Naive thymus-derived CD4-positive, alpha-beta T cell (primary cell): ENCODE measurements at regions not wholly inside any gene's neighbourhood (a gene's known extent, or its start where the extent isn't known, plus 50 kb on each side); places are given as distances from the start of the nearest gene placed in this dataset.

Experiments
- ATAC-seq: fragments of 150-1000 bp; cut with Tn5 transposase; 2 replicates; pipeline ENCODE4 v1.10.0; 2021; ENCODE audit warnings: mild to moderate bottlenecking, moderate library complexity
- CTCF ChIA-PET: fragments of 350-600 bp; sonication (Branson Sonifier 250); formaldehyde crosslinking; loops from one replicate; lab custom pipeline; 2021; ENCODE audit warnings: antibody characterized with exemption; lab: Charles Lee
- POLR2A ChIA-PET: fragments of 350-600 bp; sonication (Branson Sonifier 250); formaldehyde crosslinking; loops from one replicate; lab custom pipeline; 2021; ENCODE audit warnings: antibody characterized with exemption, inconsistent platforms; lab: Charles Lee
- DNase-seq, 9 donors: peaks; one replicate each; pipeline versions ENCODE4 v3.0.0 to v3.0.0-alpha.2; 2020 to 2022; ENCODE audit warnings: mixed read lengths in 1 of 9
- H3K27ac ChIP-seq: one replicate; pipeline ENCODE4 v1.7.0; 2013; ENCODE audit warnings: mild to moderate bottlenecking, low read depth, low read length, moderate library complexity
- H3K27me3 ChIP-seq, 2 donors: one replicate each; pipeline ENCODE4 v1.7.0; 2013; ENCODE audit warnings: low read length in 2 of 2, mild to moderate bottlenecking in 2 of 2, moderate library complexity in 2 of 2; ENCODE audit not compliant: control insufficient read depth in 2 of 2, insufficient read depth in 2 of 2
- H3K36me3 ChIP-seq, 3 experiments: 1 replicate in 2 of 3; 2 replicates in 1 of 3; pipeline ENCODE4 v1.7.0; 2013; ENCODE audit warnings: low read length in 3 of 3, mild to moderate bottlenecking in 3 of 3, moderate library complexity in 1 of 3; ENCODE audit not compliant: insufficient read depth in 3 of 3, control insufficient read depth in 2 of 3
- H3K4me1 ChIP-seq, 2 donors: one replicate each; pipeline ENCODE4 v1.7.0; 2013; ENCODE audit warnings: low read length in 2 of 2, mild to moderate bottlenecking in 2 of 2, moderate library complexity in 1 of 2; ENCODE audit not compliant: control insufficient read depth in 2 of 2, insufficient read depth in 2 of 2
- H3K4me3 ChIP-seq: 2 replicates; pipeline ENCODE4 v1.7.0; 2013; ENCODE audit warnings: mild to moderate bottlenecking, low read length
- H3K9me3 ChIP-seq, 3 experiments: 1 replicate in 2 of 3; 2 replicates in 1 of 3; pipeline ENCODE4 v1.7.0; 2013; ENCODE audit warnings: low read length in 3 of 3; ENCODE audit not compliant: control insufficient read depth in 2 of 3
- H3K27ac Mint-ChIP-seq, 9 donors: one replicate each; pipeline ENCODE4 v1.8.0; 2020 to 2022; ENCODE audit warnings: mixed read lengths in 9 of 9, mild to moderate bottlenecking in 8 of 9, moderate library complexity in 5 of 9, inconsistent platforms in 2 of 9
- H3K27me3 Mint-ChIP-seq, 5 donors: one replicate each; pipeline ENCODE4 v1.8.0; 2021 to 2022; ENCODE audit warnings: mixed read lengths in 5 of 5, mild to moderate bottlenecking in 1 of 5
- H3K36me3 Mint-ChIP-seq, 5 donors: one replicate each; pipeline ENCODE4 v1.8.0; 2020 to 2022; ENCODE audit warnings: mixed read lengths in 5 of 5, mild to moderate bottlenecking in 3 of 5, inconsistent platforms in 1 of 5
- H3K4me1 Mint-ChIP-seq, 7 donors: one replicate each; pipeline ENCODE4 v1.8.0; 2020 to 2022; ENCODE audit warnings: mixed read lengths in 7 of 7, mild to moderate bottlenecking in 3 of 7, inconsistent platforms in 1 of 7
- H3K4me3 Mint-ChIP-seq, 10 donors: one replicate each; pipeline ENCODE4 v1.8.0; 2020 to 2022; ENCODE audit warnings: mild to moderate bottlenecking in 10 of 10, mixed read lengths in 10 of 10, moderate library complexity in 6 of 10, inconsistent platforms in 2 of 10
- H3K9me3 Mint-ChIP-seq, 11 donors: one replicate each; pipeline ENCODE4 v1.8.0; 2020 to 2022; ENCODE audit warnings: mixed read lengths in 11 of 11, mild to moderate bottlenecking in 4 of 11, inconsistent platforms in 1 of 11, moderate library complexity in 1 of 11
- intact Hi-C, 2 donors: fragments of 100-400 bp; cut with micrococcal nuclease; formaldehyde crosslinking; loops; one replicate each; pipeline ENCODE4 v1.15.1; 2023

DNA sequence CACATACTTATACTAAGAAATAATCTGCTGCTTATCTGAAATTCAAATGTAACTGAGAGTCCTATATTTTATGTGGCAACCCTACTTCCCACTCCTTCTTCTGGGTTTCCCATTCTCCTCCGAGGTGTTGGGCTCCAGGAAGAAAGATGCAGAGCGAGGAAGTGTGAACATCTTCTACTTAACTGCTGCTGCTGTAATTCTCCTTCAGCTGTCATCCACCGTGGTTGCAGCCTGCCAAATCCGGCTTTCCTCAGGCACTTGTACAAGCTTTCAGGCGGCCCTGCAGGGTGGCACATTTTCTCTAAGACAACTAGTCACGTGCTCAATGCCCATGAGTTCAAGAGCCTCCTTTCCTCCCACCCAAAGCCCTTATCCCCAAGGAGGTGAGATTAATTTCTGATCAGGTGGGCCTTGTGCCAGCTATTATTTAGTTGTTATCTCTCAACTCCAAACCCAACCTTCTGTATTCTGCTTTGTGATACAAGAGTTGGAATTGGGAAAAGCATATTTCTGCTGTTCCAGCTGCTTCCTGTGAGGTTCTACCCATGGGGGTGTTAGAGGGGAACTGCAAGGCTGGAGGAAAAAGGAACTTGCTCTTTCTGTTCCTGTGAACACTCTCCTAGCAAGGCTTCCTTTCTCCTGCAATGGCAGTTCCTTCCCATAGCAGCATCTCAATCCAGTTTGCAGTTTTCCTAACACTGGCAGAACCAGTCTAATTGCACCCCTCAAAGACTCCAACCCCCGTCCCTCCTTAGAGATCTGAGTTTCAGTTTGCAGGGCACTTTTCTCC lies 67.6 kb upstream of the RBBP6 start:
- Histone ChIP-seq H3K4me3 (no peak overlapping the region), H3K27me3 (no peaks in the 10 kb centered on the region), H3K9me3 (peaks cover 0 to 13% (median 0%) of the 10 kb centered on the region in 3 experiments), H3K36me3 (no peaks in the 10 kb centered on the region), H3K27ac (no peak overlapping the region), H3K4me1 (no peaks in the 10 kb centered on the region)
- Mint-ChIP-seq H3K27me3 (peaks cover 0 to 47% (median 25%) of the 10 kb centered on the region in 5 donors), H3K36me3 (peaks cover 0 to 4% (median 0%) of the 10 kb centered on the region in 5 donors), H3K4me3 (no peak overlapping the region), H3K9me3 (peaks cover 6 to 33% (median 17%) of the 10 kb centered on the region in 11 donors), H3K27ac (no peak overlapping the region), H3K4me1 (no peaks in the 10 kb centered on the region)
- ChIA-PET CTCF (no interaction called here), POLR2A (no interaction called here)
- intact Hi-C loops: no loop called here
- ATAC-seq (no peak), DNase-seq (no peak)

GRCh38 chr16:24477492-24477891 lies 61.9 kb upstream of the RBBP6 start:
- Histone ChIP-seq H3K36me3 (no peaks in the 10 kb centered on the region), H3K4me3 (no peak overlapping the region), H3K27ac (no peak overlapping the region), H3K9me3 (peaks cover 0 to 13% (median 0%) of the 10 kb centered on the region in 3 experiments), H3K27me3 (no peaks in the 10 kb centered on the region), H3K4me1 (no peaks in the 10 kb centered on the region)
- H3K36me3 Mint-ChIP-seq: peaks cover 0 to 6% (median 0%) of the 10 kb centered on the region in 5 donors
- no peaks in the 10 kb centered on the region for H3K4me1 Mint-ChIP-seq
- ATAC-seq (no peak), DNase-seq (no peak)
- CTCF ChIA-PET: no interaction called here
- H3K27ac Mint-ChIP-seq: no peak overlapping the region
- H3K27me3 Mint-ChIP-seq: peaks cover 0 to 46% (median 30%) of the 10 kb centered on the region in 5 donors
- H3K4me3 Mint-ChIP-seq: no peak overlapping the region
- peaks cover 8 to 31% (median 17%) of the 10 kb centered on the region in 11 donors for H3K9me3 Mint-ChIP-seq
- POLR2A ChIA-PET: no interaction called here
- intact Hi-C loops: no loop called here

- Histone ChIP-seq H3K27ac (no peak overlapping the region), H3K36me3 (no peaks in the 10 kb centered on the region), H3K4me1 (no peaks in the 10 kb centered on the region), H3K4me3 (no peak overlapping the region), H3K27me3 (no peaks in the 10 kb centered on the region), H3K9me3 (peaks cover 0 to 13% (median 0%) of the 10 kb centered on the region in 3 experiments)
- CTCF ChIA-PET: no interaction called here
- POLR2A ChIA-PET: no interaction called here
- Mint-ChIP-seq H3K9me3 (peaks cover 9 to 25% (median 16%) of the 10 kb centered on the region in 11 donors), H3K36me3 (peaks cover 0 to 6% (median 0%) of the 10 kb centered on the region in 5 donors), H3K27ac (no peak overlapping the region), H3K4me1 (no peaks in the 10 kb centered on the region), H3K4me3 (no peak overlapping the region), H3K27me3 (peaks cover 0 to 49% (median 29%) of the 10 kb centered on the region in 5 donors)
- no peak for DNase-seq
- no peak for ATAC-seq
- intact Hi-C loops: no loop called here
Observed at GRCh38 chr16:24478401-24478800, 61.0 kb upstream of the RBBP6 start.

DNA sequence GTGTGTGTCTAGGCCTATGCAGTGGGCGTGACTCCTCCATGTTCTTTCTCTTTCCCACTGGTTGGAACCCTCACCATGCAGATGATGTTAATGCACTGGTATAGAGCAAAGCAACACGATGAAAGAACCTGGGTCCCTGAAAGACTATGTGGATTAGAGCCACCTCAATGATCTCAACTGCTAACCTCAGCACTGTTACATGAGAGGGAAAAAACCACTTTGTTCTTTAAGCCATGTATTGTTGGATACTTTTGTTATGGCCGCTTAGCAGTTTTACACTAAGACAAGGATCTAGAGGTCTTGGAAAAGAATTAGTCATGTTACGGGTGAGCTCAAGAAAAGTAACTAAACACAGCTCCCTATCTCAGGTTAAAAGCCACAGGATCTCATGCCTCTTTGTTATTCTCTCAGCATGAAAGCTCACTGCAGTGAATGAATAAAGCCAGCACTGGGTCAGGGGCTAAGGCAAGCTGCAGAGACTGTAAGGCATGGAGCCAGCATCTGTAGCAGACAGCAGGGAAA lies 56.6 kb upstream of the RBBP6 start:
- Mint-ChIP-seq H3K4me1 (no peaks in the 10 kb centered on the region), H3K27ac (no peak overlapping the region), H3K4me3 (no peak overlapping the region), H3K9me3 (peaks cover 0 to 4% (median under 1%) of the 10 kb centered on the region in 11 donors), H3K27me3 (peaks cover 0 to 32% (median 15%) of the 10 kb centered on the region in 5 donors), H3K36me3 (peaks cover 0 to 3% (median 0%) of the 10 kb centered on the region in 5 donors)
- no peaks in the 10 kb centered on the region for H3K36me3 ChIP-seq
- ChIA-PET CTCF (no interaction called here), POLR2A (no interaction called here)
- H3K27me3 ChIP-seq: no peaks in the 10 kb centered on the region
- H3K4me1 ChIP-seq: no peaks in the 10 kb centered on the region
- intact Hi-C loops: no loop called here
- H3K4me3 ChIP-seq: no peak overlapping the region
- DNase-seq (no peak), ATAC-seq (no peak)
- no peaks in the 10 kb centered on the region for H3K9me3 ChIP-seq
- H3K27ac ChIP-seq: no peak overlapping the region

DNA sequence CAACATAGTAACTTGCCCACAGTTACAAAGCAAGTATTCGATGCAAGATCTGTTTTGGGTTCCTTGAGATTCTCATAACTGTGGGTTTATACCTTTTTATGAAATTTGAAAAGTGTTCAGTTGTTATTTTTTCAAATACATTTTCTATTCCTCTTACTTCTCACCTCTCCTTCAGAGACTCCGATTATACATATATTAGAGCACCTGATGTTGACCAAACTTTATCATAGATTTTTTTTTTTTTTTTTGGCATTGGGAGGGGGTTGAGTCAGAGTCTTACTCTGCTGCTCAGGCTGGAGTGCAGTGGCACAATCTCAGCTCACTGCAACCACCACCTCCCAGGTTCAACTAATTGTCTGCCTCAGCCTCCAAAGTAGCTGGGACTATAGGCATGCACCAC lies 51.3 kb upstream of the RBBP6 start:
- POLR2A ChIA-PET: no interaction called here
- peaks cover 0 to 7% (median 0%) of the 10 kb centered on the region in 5 donors for H3K36me3 Mint-ChIP-seq
- H3K27ac Mint-ChIP-seq: no peak overlapping the region
- Histone ChIP-seq H3K36me3 (no peaks in the 10 kb centered on the region), H3K4me3 (no peak overlapping the region), H3K27me3 (no peaks in the 10 kb centered on the region), H3K4me1 (no peaks in the 10 kb centered on the region), H3K27ac (no peak overlapping the region), H3K9me3 (no peaks in the 10 kb centered on the region)
- H3K27me3 Mint-ChIP-seq: peaks cover 8 to 23% (median 13%) of the 10 kb centered on the region in 5 donors
- H3K9me3 Mint-ChIP-seq: peaks cover 0 to 15% (median 3%) of the 10 kb centered on the region in 11 donors
- CTCF ChIA-PET: no interaction called here
- H3K4me1 Mint-ChIP-seq: peaks cover 0 to 2% (median 0%) of the 10 kb centered on the region in 7 donors
- intact Hi-C loops: no loop called here
- DNase-seq: no peak
- no peak overlapping the region for H3K4me3 Mint-ChIP-seq
- ATAC-seq: no peak
